ENCODE measurements at regions not wholly inside any gene's neighbourhood (a gene's known extent, or its start where the extent isn't known, plus 50 kb on each side); places are given as distances from the start of the nearest gene placed in this dataset.

- CTCF ChIA-PET: no interaction called here
- peaks cover 23% of the 10 kb centered on the region; the same call in 1 of the 2 replicates for H3K27me3 ChIP-seq (ENCODE audit: low read length)
- TF ChIP-seq EZH2 (IDR thresholded peaks at IDR 0.05; ENCODE audit: low read length, unreplicated experiment) (no peak), EZH2phosphoT487 (IDR thresholded peaks at IDR 0.05; ENCODE audit: borderline replicate concordance, low read length) (no peak)
- TF ChIP-seq, protein P1, sequence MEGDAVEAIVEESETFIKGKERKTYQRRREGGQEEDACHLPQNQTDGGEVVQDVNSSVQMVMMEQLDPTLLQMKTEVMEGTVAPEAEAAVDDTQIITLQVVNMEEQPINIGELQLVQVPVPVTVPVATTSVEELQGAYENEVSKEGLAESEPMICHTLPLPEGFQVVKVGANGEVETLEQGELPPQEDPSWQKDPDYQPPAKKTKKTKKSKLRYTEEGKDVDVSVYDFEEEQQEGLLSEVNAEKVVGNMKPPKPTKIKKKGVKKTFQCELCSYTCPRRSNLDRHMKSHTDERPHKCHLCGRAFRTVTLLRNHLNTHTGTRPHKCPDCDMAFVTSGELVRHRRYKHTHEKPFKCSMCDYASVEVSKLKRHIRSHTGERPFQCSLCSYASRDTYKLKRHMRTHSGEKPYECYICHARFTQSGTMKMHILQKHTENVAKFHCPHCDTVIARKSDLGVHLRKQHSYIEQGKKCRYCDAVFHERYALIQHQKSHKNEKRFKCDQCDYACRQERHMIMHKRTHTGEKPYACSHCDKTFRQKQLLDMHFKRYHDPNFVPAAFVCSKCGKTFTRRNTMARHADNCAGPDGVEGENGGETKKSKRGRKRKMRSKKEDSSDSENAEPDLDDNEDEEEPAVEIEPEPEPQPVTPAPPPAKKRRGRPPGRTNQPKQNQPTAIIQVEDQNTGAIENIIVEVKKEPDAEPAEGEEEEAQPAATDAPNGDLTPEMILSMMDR (conservative IDR thresholded peaks at IDR 0.05; ENCODE audit: low read depth, low read length): no peak
- no peaks in the 10 kb centered on the region for H4K20me1 ChIP-seq (ENCODE audit: low read length)
- BruUV-seq (replicated peaks): no TSS peak
- H3K4me1 ChIP-seq (ENCODE audit: insufficient read depth, low read length): peaks cover 11% of the 10 kb centered on the region
- H3K9ac ChIP-seq (ENCODE audit: low read length): no peak overlapping the region
- intact Hi-C loops (cut with micrococcal nuclease): loop anchor here (10.0 kb wide), 1 partner anchor 106 kb away; the partner anchor contains the start of gene PTCH1
- no peak overlapping the region for H3K27ac ChIP-seq (ENCODE audit: low read length)
- no peaks in the 10 kb centered on the region for H3K79me2 ChIP-seq (ENCODE audit: low read length)
- H3K4me2 ChIP-seq (ENCODE audit: low read length): no peak overlapping the region
- H3K4me3 ChIP-seq (ENCODE audit: low read length): no peak overlapping the region
- no peak for ATAC-seq
- DNase-seq: no peak
- H3F3A ChIP-seq (ENCODE audit: low read length, unreplicated experiment): no peaks in the 10 kb centered on the region
- H3K36me3 ChIP-seq (ENCODE audit: low read depth, low read length): no peaks in the 10 kb centered on the region
- H2AFZ ChIP-seq (ENCODE audit: low read length): no peak overlapping the region
- POLR2A ChIA-PET (ENCODE audit: unreplicated experiment): no interaction called here
- no peaks in the 10 kb centered on the region for H3K9me2 ChIP-seq (replicated peaks; ENCODE audit: low read length)
- H3K9me3 ChIP-seq (ENCODE audit: low read length): no peaks in the 10 kb centered on the region
Observed at GRCh38 chr9:95620314-95620713, 103.5 kb upstream of the PTCH1 start.

GRCh38 chr9:95615246-95615645, 98.5 kb upstream of the PTCH1 start:
- Histone ChIP-seq H3K79me2 (ENCODE audit: low read length) (no peaks in the 10 kb centered on the region), H3K9me3 (ENCODE audit: low read length) (no peaks in the 10 kb centered on the region), H2AFZ (ENCODE audit: low read length) (no peak overlapping the region), H3K36me3 (ENCODE audit: low read depth, low read length) (no peaks in the 10 kb centered on the region), H3K4me3 (ENCODE audit: low read length) (no peak overlapping the region), H3K9ac (ENCODE audit: low read length) (no peak overlapping the region), H3K9me2 (replicated peaks; ENCODE audit: low read length) (no peaks in the 10 kb centered on the region), H3K4me2 (ENCODE audit: low read length) (no peak overlapping the region), H3K27me3 (ENCODE audit: low read length) (peaks cover 23% of the 10 kb centered on the region; the same call in 1 of the 2 replicates), H3K4me1 (ENCODE audit: insufficient read depth, low read length) (no peaks in the 10 kb centered on the region), H4K20me1 (ENCODE audit: low read length) (no peaks in the 10 kb centered on the region), H3F3A (ENCODE audit: low read length, unreplicated experiment) (no peaks in the 10 kb centered on the region), H3K27ac (ENCODE audit: low read length) (no peak overlapping the region)
- DNase-seq (no peak), ATAC-seq (no peak)
- POLR2A ChIA-PET (ENCODE audit: unreplicated experiment): no interaction called here
- intact Hi-C loops (cut with micrococcal nuclease): no loop called here
- BruUV-seq (replicated peaks): no TSS peak
- CTCF ChIA-PET: no interaction called here
- TF ChIP-seq, protein P1 (conservative IDR thresholded peaks at IDR 0.05; ENCODE audit: low read depth, low read length): no peak
- TF ChIP-seq EZH2phosphoT487 (IDR thresholded peaks at IDR 0.05; ENCODE audit: borderline replicate concordance, low read length) (no peak), EZH2 (IDR thresholded peaks at IDR 0.05; ENCODE audit: low read length, unreplicated experiment) (no peak)

DNA sequence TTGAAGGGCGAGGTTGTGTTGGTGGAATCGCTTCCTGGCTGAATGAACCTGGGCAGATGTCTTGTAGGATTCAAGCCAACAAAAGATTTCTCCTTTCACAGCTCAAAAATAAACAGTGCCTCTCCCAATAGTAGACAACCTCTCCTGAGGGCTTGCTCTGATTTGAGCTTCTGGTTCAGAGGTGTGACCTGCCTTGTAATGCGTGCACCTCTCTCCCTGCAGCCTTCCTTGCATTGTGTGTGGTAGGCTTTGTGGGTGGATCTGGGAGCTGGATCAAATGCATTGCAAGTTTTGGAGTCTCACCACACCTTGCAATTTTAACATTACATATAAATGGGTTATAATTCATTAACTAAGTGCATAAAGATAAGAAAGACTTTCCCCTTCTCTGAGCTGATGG, 96.9 kb upstream of the PTCH1 start:
- no peaks in the 10 kb centered on the region for H3F3A ChIP-seq (ENCODE audit: low read length, unreplicated experiment)
- no peak overlapping the region for H2AFZ ChIP-seq (ENCODE audit: low read length)
- CTCF ChIA-PET: no interaction called here
- H3K4me3 ChIP-seq (ENCODE audit: low read length): no peak overlapping the region
- intact Hi-C loops (cut with micrococcal nuclease): no loop called here
- H3K4me2 ChIP-seq (ENCODE audit: low read length): no peak overlapping the region
- no peaks in the 10 kb centered on the region for H3K9me3 ChIP-seq (ENCODE audit: low read length)
- H3K27me3 ChIP-seq (ENCODE audit: low read length): peaks cover 10% of the 10 kb centered on the region; the same call in 1 of the 2 replicates
- H3K9ac ChIP-seq (ENCODE audit: low read length): no peak overlapping the region
- H3K79me2 ChIP-seq (ENCODE audit: low read length): no peaks in the 10 kb centered on the region
- TF ChIP-seq EZH2phosphoT487 (IDR thresholded peaks at IDR 0.05; ENCODE audit: borderline replicate concordance, low read length) (no peak), EZH2 (IDR thresholded peaks at IDR 0.05; ENCODE audit: low read length, unreplicated experiment) (no peak)
- TF ChIP-seq, protein P1 (conservative IDR thresholded peaks at IDR 0.05; ENCODE audit: low read depth, low read length): no peak
- H3K9me2 ChIP-seq (replicated peaks; ENCODE audit: low read length): no peaks in the 10 kb centered on the region
- no peaks in the 10 kb centered on the region for H4K20me1 ChIP-seq (ENCODE audit: low read length)
- DNase-seq: no peak
- POLR2A ChIA-PET (ENCODE audit: unreplicated experiment): no interaction called here
- H3K4me1 ChIP-seq (ENCODE audit: insufficient read depth, low read length): no peaks in the 10 kb centered on the region
- no TSS peak for BruUV-seq (replicated peaks)
- no peaks in the 10 kb centered on the region for H3K36me3 ChIP-seq (ENCODE audit: low read depth, low read length)
- no peak overlapping the region for H3K27ac ChIP-seq (ENCODE audit: low read length)
- no peak for ATAC-seq

All from PC-3 (cell line).